HUES6 (cell line): ENCODE measurements at regions not wholly inside any gene's neighbourhood (a gene's known extent, or its start where the extent isn't known, plus 50 kb on each side); places are given as distances from the start of the nearest gene placed in this dataset.

Experiments
- H3K27ac ChIP-seq: 2 replicates; pipeline ENCODE4 v1.7.0; 2013; ENCODE audit warnings: low read depth, mild to moderate bottlenecking, low read length, inconsistent platforms
- H3K27me3 ChIP-seq: 2 replicates; pipeline ENCODE4 v1.6.1; 2013; ENCODE audit warnings: low read length; ENCODE audit not compliant: control insufficient read depth, insufficient read depth
- H3K36me3 ChIP-seq: 2 replicates; pipeline ENCODE4 v1.6.1; 2013; ENCODE audit warnings: low read length; ENCODE audit not compliant: control insufficient read depth, insufficient read depth
- H3K4me1 ChIP-seq: 2 replicates; pipeline ENCODE4 v1.6.1; 2013; ENCODE audit warnings: low read length; ENCODE audit not compliant: control insufficient read depth, insufficient read depth
- H3K4me3 ChIP-seq: 2 replicates; pipeline ENCODE4 v1.5.1; 2013; ENCODE audit warnings: low read depth, low read length
- H3K9ac ChIP-seq: one replicate; pipeline ENCODE4 v1.6.1; 2013; ENCODE audit warnings: mild to moderate bottlenecking, low read length
- H3K9me3 ChIP-seq: 2 replicates; pipeline ENCODE4 v1.6.1; 2013; ENCODE audit warnings: low read depth, low read length; ENCODE audit not compliant: control insufficient read depth, insufficient read depth

- Histone ChIP-seq H3K27me3 (no peaks in the 10 kb centered on the region), H3K9me3 (peaks cover 15% of the 10 kb centered on the region), H3K36me3 (no peaks in the 10 kb centered on the region), H3K27ac (no peak overlapping the region; the same call in 1 of the 2 replicates), H3K9ac (no peak overlapping the region), H3K4me1 (peaks cover 23% of the 10 kb centered on the region), H3K4me3 (no peak overlapping the region)
Measured at GRCh38 chr1:221509575-221510355, 232.1 kb downstream of the DUSP10 start.

DNA sequence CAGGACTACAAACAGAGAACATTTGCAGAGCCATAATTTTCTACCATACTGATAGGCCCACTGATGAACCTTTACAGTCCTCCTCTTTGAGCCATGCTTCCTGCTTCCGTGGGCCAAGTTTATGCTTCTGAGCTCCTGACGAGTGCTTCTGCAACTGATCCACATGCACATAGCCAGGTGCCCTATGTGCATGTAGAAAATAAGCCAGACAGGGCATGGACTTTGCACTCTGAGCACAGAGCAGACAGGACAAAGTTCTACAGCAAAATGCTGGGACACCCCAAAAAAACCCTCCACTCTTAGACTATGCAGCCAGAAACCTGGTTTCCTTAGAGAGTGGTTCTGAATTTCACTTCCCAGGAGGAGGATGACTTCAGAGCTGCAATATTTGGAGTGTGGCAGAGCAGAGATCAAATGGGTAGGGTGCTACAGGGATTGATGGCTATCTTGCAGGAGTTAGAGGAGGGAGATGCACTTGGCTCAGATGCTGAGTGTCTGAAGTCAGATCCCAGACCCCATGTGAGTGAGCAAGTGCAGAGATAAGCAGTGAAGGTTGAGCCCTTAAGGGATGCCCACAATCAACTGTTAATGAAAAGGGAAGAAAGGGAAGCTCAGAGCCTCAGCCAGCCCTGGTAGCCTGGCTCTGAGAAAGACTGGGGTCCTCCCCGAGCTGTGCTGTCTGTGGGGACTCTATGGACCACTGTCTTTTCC, 230.9 kb downstream of the DUSP10 start:
- Histone ChIP-seq H3K4me3 (no peak overlapping the region), H3K4me1 (peaks cover 23% of the 10 kb centered on the region), H3K27me3 (no peaks in the 10 kb centered on the region), H3K27ac (peak overlapping the region; percentile 13; the same call in 1 of the 2 replicates), H3K9me3 (peaks cover 7% of the 10 kb centered on the region; the same call in 1 of the 2 replicates), H3K9ac (peak overlapping the region; percentile 10), H3K36me3 (no peaks in the 10 kb centered on the region)

GRCh38 chr1:221511797-221512196, 230.1 kb downstream of the DUSP10 start:
- Histone ChIP-seq H3K36me3 (no peaks in the 10 kb centered on the region), H3K27me3 (no peaks in the 10 kb centered on the region), H3K4me1 (peaks cover 23% of the 10 kb centered on the region), H3K9ac (peak overlapping the region; percentile 24), H3K9me3 (no peaks in the 10 kb centered on the region), H3K27ac (no peak overlapping the region), H3K4me3 (no peak overlapping the region)

DNA sequence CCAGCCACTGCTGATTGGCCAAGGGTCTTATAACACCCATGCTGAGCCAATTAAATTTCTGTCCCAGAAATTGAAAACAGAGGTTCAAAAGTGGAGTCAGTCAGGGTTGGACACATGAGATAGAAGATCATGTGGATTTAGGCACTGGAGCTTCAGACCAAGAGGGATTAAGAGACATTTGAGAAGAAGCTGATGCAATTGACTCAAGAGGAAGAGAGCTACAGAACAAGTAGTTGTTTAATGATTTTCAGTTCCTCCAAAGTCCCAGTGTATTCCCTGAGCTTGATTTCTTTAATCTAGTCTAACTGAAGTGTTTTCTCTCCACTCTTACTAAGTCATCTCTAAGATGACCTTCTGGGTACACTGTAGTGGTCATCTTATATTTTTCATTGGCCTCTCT, 227.1 kb downstream of the DUSP10 start:
- H3K27ac ChIP-seq: no peak overlapping the region
- no peaks in the 10 kb centered on the region for H3K27me3 ChIP-seq
- no peaks in the 10 kb centered on the region for H3K36me3 ChIP-seq
- no peaks in the 10 kb centered on the region for H3K9me3 ChIP-seq
- peaks cover 12% of the 10 kb centered on the region; the same call in 1 of the 2 replicates for H3K4me1 ChIP-seq
- H3K9ac ChIP-seq: no peak overlapping the region
- no peak overlapping the region for H3K4me3 ChIP-seq

GRCh38 chr1:221515496-221515895, 226.4 kb downstream of the DUSP10 start:
- Histone ChIP-seq H3K9me3 (no peaks in the 10 kb centered on the region), H3K27me3 (no peaks in the 10 kb centered on the region), H3K4me1 (peaks cover 10% of the 10 kb centered on the region; the same call in 1 of the 2 replicates), H3K27ac (no peak overlapping the region), H3K36me3 (no peaks in the 10 kb centered on the region), H3K4me3 (no peak overlapping the region), H3K9ac (no peak overlapping the region)

GRCh38 chr1:221517961-221518360, 223.9 kb downstream of the DUSP10 start:
- Histone ChIP-seq H3K9me3 (no peaks in the 10 kb centered on the region), H3K36me3 (no peaks in the 10 kb centered on the region), H3K9ac (no peak overlapping the region), H3K27ac (no peak overlapping the region), H3K4me1 (no peaks in the 10 kb centered on the region), H3K27me3 (no peaks in the 10 kb centered on the region), H3K4me3 (no peak overlapping the region)

DNA sequence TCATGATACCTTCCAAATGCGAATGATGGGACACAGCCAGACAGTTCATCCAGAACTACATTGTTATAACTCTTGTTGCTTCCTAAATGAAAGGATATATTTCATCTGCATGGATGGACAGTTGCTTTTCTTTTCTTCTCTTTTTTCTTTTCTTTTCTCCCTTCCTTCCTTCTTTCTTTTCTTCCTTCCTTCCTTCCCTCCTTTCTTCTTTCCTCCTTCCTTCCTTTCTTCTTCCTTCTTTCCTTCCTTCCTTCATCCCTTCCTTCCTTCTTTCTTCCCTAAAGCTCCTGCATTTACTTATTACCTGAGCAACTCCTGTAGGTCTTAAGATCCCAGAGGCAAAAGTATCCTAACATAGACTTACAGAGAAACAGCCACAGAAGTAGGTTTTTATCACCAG, 221.6 kb downstream of the DUSP10 start:
- H3K27ac ChIP-seq: no peak overlapping the region
- no peaks in the 10 kb centered on the region for H3K27me3 ChIP-seq
- no peak overlapping the region for H3K9ac ChIP-seq
- H3K36me3 ChIP-seq: no peaks in the 10 kb centered on the region
- no peaks in the 10 kb centered on the region for H3K4me1 ChIP-seq
- H3K9me3 ChIP-seq: no peaks in the 10 kb centered on the region
- no peak overlapping the region for H3K4me3 ChIP-seq

DNA sequence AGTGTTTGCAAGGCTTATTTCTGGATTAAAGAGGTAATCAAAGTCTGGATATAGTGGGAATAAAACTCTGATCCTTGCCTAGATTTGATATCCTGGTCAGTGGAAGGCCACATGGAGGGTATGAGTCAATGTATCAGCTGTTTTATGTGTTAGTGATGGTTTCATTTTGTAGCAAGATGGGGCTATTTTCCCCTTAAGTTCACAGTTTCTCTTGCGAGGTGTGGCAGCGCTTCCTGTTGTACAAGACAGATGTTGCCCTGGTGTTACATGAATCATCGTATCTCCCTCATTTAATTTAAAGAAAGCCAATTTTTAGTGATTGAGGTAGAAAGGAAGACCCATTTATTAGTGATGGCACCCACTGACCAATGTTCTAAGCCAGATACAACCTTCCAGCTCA, 220.2 kb downstream of the DUSP10 start:
- H3K9me3 ChIP-seq: no peaks in the 10 kb centered on the region
- no peak overlapping the region for H3K9ac ChIP-seq

GRCh38 chr1:221522529-221522940, 219.4 kb downstream of the DUSP10 start:
- Histone ChIP-seq H3K4me3 (no peak overlapping the region), H3K27ac (no peak overlapping the region), H3K36me3 (no peaks in the 10 kb centered on the region), H3K4me1 (no peaks in the 10 kb centered on the region), H3K9me3 (no peaks in the 10 kb centered on the region), H3K27me3 (no peaks in the 10 kb centered on the region), H3K9ac (no peak overlapping the region)

More for the DNA sequence above, 220.2 kb downstream of the DUSP10 start:
- Histone ChIP-seq H3K4me3 (no peak overlapping the region), H3K4me1 (no peaks in the 10 kb centered on the region), H3K27ac (no peak overlapping the region), H3K27me3 (no peaks in the 10 kb centered on the region), H3K36me3 (no peaks in the 10 kb centered on the region)

DNA sequence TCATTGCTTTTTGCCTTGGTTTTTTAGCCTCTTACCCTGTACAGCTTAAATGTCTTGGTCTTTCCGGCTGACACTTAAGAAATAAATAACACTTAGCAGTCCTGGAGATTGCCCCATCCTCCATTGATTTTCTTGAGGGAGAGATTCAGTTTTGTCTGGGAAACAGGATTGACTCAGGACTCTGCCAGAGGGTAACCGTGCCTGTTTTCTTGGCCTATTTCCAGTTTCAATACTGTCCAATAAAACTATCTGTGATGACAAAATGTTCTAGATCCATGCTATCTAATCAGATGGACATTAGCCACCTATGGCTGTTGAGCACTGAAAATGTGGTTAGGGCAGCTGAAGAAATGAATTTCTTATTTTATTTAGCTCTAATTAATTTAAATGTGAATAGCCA, 216.1 kb downstream of the DUSP10 start:
- Histone ChIP-seq H3K27ac (no peak overlapping the region), H3K4me3 (no peak overlapping the region), H3K9me3 (no peaks in the 10 kb centered on the region), H3K36me3 (no peaks in the 10 kb centered on the region), H3K27me3 (no peaks in the 10 kb centered on the region), H3K9ac (no peak overlapping the region), H3K4me1 (no peaks in the 10 kb centered on the region)

- no peak overlapping the region for H3K4me3 ChIP-seq
- H3K27ac ChIP-seq: no peak overlapping the region
- no peaks in the 10 kb centered on the region for H3K36me3 ChIP-seq
- H3K9me3 ChIP-seq: no peaks in the 10 kb centered on the region
- no peak overlapping the region for H3K9ac ChIP-seq
- H3K27me3 ChIP-seq: no peaks in the 10 kb centered on the region
- no peaks in the 10 kb centered on the region for H3K4me1 ChIP-seq
Measured at GRCh38 chr1:221527302-221527701, 214.6 kb downstream of the DUSP10 start.
